Lower leg skin (tissue), 3 donors: ENCODE measurements at regions not wholly inside any gene's neighbourhood (a gene's known extent, or its start where the extent isn't known, plus 50 kb on each side); places are given as distances from the start of the nearest gene placed in this dataset.

Experiments
- POLR2A ChIP-seq, 2 donors: fragments of 450-650 bp; IDR thresholded peaks; one replicate each; pipeline ENCODE4 v1.6.1; 2016 to 2017; ENCODE audit warnings: antibody characterized with exemption in 2 of 2, mild to moderate bottlenecking in 1 of 2, moderate library complexity in 1 of 2
- TF ChIP-seq, protein P1 (sequence below), 3 donors: fragments of 450-650 bp; IDR thresholded peaks; one replicate each; pipeline ENCODE4 v1.5.1; 2016; ENCODE audit warnings: antibody characterized with exemption in 3 of 3, mild to moderate bottlenecking in 3 of 3, moderate library complexity in 2 of 3

- TF ChIP-seq, protein P1, sequence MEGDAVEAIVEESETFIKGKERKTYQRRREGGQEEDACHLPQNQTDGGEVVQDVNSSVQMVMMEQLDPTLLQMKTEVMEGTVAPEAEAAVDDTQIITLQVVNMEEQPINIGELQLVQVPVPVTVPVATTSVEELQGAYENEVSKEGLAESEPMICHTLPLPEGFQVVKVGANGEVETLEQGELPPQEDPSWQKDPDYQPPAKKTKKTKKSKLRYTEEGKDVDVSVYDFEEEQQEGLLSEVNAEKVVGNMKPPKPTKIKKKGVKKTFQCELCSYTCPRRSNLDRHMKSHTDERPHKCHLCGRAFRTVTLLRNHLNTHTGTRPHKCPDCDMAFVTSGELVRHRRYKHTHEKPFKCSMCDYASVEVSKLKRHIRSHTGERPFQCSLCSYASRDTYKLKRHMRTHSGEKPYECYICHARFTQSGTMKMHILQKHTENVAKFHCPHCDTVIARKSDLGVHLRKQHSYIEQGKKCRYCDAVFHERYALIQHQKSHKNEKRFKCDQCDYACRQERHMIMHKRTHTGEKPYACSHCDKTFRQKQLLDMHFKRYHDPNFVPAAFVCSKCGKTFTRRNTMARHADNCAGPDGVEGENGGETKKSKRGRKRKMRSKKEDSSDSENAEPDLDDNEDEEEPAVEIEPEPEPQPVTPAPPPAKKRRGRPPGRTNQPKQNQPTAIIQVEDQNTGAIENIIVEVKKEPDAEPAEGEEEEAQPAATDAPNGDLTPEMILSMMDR (IDR thresholded peaks at IDR 0.05): no peak
- TF ChIP-seq POLR2A (IDR thresholded peaks at IDR 0.05): no peak
These were observed 101.8 kb downstream of the TMEM167A start for GRCh38 chr5:82975396-82975795.
